DOHH2 (cell line): ENCODE measurements at regions not wholly inside any gene's neighbourhood (a gene's known extent, or its start where the extent isn't known, plus 50 kb on each side); places are given as distances from the start of the nearest gene placed in this dataset.

Experiments used
- H3F3A ChIP-seq: fragments of 200-600 bp; sonication (generic), shearing (Covaris generic); 2 replicates; pipeline ENCODE4 v1.6.0; 2016; ENCODE audit warnings: antibody characterized with exemption, mild to moderate bottlenecking; ENCODE audit not compliant: control insufficient read depth, insufficient read depth
- H3K27ac ChIP-seq: fragments of 200-600 bp; sonication (generic); 2 replicates; pipeline ENCODE4 v1.5.1; 2014; ENCODE audit warnings: low read depth, mild to moderate bottlenecking, low read length, moderate library complexity
- H3K27me3 ChIP-seq: fragments of 200-600 bp; sonication (generic); 2 replicates; pipeline ENCODE4 v1.6.1; 2014; ENCODE audit warnings: mild to moderate bottlenecking, low read length, mixed read lengths; ENCODE audit not compliant: control insufficient read depth
- H3K36me3 ChIP-seq: fragments of 200-600 bp; sonication (generic); 2 replicates; pipeline ENCODE4 v1.6.1; 2014; ENCODE audit warnings: mild to moderate bottlenecking, low read length, moderate library complexity, mixed read lengths; ENCODE audit not compliant: control insufficient read depth
- H3K4me1 ChIP-seq: fragments of 200-600 bp; sonication (generic); 2 replicates; pipeline ENCODE4 v1.6.1; 2014; ENCODE audit warnings: mild to moderate bottlenecking, low read length, mixed read lengths; ENCODE audit not compliant: control insufficient read depth
- H3K4me2 ChIP-seq: fragments of 200-600 bp; sonication (generic); 2 replicates; pipeline ENCODE4 v1.6.0; 2014; ENCODE audit warnings: mild to moderate bottlenecking, low read length, moderate library complexity
- H3K4me3 ChIP-seq: fragments of 200-600 bp; sonication (generic); 2 replicates; pipeline ENCODE4 v1.5.1; 2014; ENCODE audit warnings: mild to moderate bottlenecking, low read length, mixed read lengths
- H3K79me2 ChIP-seq: fragments of 200-600 bp; sonication (generic); 2 replicates; pipeline ENCODE4 v1.6.1; 2014; ENCODE audit warnings: mild to moderate bottlenecking, low read length, mixed read lengths; ENCODE audit not compliant: control insufficient read depth
- H3K9me2 ChIP-seq: fragments of 200-600 bp; sonication (generic); replicated peaks from 2 replicates; pipeline ENCODE4 v1.6.1; 2014; ENCODE audit warnings: mild to moderate bottlenecking, low read length, mixed read lengths; ENCODE audit not compliant: control insufficient read depth
- H3K9me3 ChIP-seq: fragments of 200-600 bp; sonication (generic); 2 replicates; pipeline ENCODE4 v1.6.1; 2014; ENCODE audit warnings: antibody characterized with exemption, low read length, mixed read lengths; ENCODE audit not compliant: control insufficient read depth, insufficient read depth
- H4K20me1 ChIP-seq: fragments of 200-600 bp; sonication (generic); 2 replicates; pipeline ENCODE4 v1.6.0; 2014; ENCODE audit warnings: low read depth, mild to moderate bottlenecking, antibody characterized with exemption, low read length, moderate library complexity; ENCODE audit not compliant: control insufficient read depth, insufficient read depth
- EZH2phosphoT487 ChIP-seq: fragments of 200-600 bp; sonication (generic); IDR thresholded peaks from 2 replicates; pipeline ENCODE4 v1.6.1; 2017; ENCODE audit warnings: borderline replicate concordance, mild to moderate bottlenecking, antibody characterized with exemption, low read length, moderate library complexity, mixed read lengths
- TF ChIP-seq, protein P1 (sequence below): fragments of 200-600 bp; sonication (generic); IDR thresholded peaks from one replicate; pipeline ENCODE4 v1.5.1; 2014; ENCODE audit warnings: antibody characterized with exemption, mild to moderate bottlenecking, low read depth, low read length; ENCODE audit not compliant: poor library complexity, severe bottlenecking

DNA sequence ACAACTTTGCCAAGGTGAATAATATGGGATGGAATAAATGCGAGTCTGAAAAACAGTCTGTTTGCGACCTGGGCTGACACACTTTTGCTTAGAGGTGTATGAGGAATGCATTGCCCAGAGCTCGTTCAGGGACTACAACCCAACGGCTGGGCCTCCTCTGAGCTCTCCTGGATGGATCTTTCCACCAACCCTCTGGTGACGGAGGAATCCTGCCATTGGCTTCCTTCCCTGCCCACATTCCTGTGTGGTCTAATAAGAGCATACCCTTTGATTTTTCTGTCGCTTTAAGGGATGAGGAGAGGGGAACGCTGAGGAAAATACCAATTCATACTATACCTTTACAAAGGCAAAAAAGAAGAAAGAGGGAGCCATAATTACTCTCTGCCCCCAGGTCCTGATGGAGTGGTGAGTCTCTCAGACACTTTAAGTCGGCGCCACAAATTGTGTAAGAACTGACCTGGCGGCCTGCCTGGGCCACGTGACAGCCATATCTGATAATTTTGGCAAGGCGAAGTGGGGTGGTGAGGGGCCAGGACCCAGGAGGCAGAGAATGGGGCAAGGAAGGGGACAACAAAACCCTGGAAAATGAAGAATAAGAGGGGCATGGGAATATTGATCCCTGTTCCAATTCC, 265.2 kb upstream of the MSX2 start:
- Histone ChIP-seq H3K4me2 (no peak overlapping the region), H3F3A (no peaks in the 10 kb centered on the region), H3K36me3 (no peaks in the 10 kb centered on the region)

GRCh38 chr5:174459832-174460448, 264.4 kb upstream of the MSX2 start:
- H3K79me2 ChIP-seq, result no peaks in the 10 kb centered on the region
- H4K20me1 ChIP-seq, result no peaks in the 10 kb centered on the region
- H3K4me3 ChIP-seq, result no peak overlapping the region
- H3K27ac ChIP-seq, result no peak overlapping the region
- no peaks in the 10 kb centered on the region for H3K36me3 ChIP-seq
- no peaks in the 10 kb centered on the region for H3F3A ChIP-seq
- no peak overlapping the region for H3K4me2 ChIP-seq
- no peaks in the 10 kb centered on the region for H3K9me2 ChIP-seq
- H3K27me3 ChIP-seq, result no peaks in the 10 kb centered on the region
- TF ChIP-seq, protein P1, sequence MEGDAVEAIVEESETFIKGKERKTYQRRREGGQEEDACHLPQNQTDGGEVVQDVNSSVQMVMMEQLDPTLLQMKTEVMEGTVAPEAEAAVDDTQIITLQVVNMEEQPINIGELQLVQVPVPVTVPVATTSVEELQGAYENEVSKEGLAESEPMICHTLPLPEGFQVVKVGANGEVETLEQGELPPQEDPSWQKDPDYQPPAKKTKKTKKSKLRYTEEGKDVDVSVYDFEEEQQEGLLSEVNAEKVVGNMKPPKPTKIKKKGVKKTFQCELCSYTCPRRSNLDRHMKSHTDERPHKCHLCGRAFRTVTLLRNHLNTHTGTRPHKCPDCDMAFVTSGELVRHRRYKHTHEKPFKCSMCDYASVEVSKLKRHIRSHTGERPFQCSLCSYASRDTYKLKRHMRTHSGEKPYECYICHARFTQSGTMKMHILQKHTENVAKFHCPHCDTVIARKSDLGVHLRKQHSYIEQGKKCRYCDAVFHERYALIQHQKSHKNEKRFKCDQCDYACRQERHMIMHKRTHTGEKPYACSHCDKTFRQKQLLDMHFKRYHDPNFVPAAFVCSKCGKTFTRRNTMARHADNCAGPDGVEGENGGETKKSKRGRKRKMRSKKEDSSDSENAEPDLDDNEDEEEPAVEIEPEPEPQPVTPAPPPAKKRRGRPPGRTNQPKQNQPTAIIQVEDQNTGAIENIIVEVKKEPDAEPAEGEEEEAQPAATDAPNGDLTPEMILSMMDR, result no peak
- no peak for TF ChIP-seq EZH2phosphoT487
- H3K4me1 ChIP-seq, result no peaks in the 10 kb centered on the region
- no peaks in the 10 kb centered on the region for H3K9me3 ChIP-seq

More for the DNA sequence above, 265.2 kb upstream of the MSX2 start:
- Histone ChIP-seq H4K20me1 (no peaks in the 10 kb centered on the region), H3K4me1 (no peaks in the 10 kb centered on the region), H3K27ac (no peak overlapping the region), H3K9me2 (no peaks in the 10 kb centered on the region), H3K9me3 (no peaks in the 10 kb centered on the region), H3K27me3 (no peaks in the 10 kb centered on the region), H3K79me2 (no peaks in the 10 kb centered on the region), H3K4me3 (no peak overlapping the region)
- TF ChIP-seq, protein P1, result no peak
- TF ChIP-seq EZH2phosphoT487, result no peak

DNA sequence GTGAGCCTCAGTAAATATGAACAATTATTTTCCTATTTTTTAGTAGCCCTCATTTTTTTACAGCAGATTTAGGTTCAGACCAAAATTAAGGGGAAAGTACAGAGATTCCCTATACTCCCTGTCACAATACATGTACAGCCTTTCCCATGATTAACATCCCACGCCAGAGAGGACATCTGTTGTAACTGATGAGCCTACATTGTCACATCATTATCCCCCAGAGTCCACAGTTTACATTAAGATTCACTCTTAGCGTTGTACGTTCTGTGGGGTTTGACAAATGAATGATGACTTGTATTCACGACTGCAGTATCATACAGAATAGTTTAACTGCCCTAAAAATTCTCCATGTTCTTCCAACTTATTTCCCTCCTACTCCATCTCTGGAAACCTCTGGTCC, 262.3 kb upstream of the MSX2 start:
- no peaks in the 10 kb centered on the region for H3K36me3 ChIP-seq
- no peaks in the 10 kb centered on the region for H3K9me3 ChIP-seq

More for the DNA sequence above, 262.3 kb upstream of the MSX2 start:
- Histone ChIP-seq H3K27ac (no peak overlapping the region), H3K4me1 (no peaks in the 10 kb centered on the region), H3F3A (no peaks in the 10 kb centered on the region), H3K4me3 (no peak overlapping the region), H3K79me2 (no peaks in the 10 kb centered on the region), H4K20me1 (no peaks in the 10 kb centered on the region), H3K27me3 (no peaks in the 10 kb centered on the region), H3K9me2 (no peaks in the 10 kb centered on the region), H3K4me2 (no peak overlapping the region)
- no peak for TF ChIP-seq EZH2phosphoT487
- TF ChIP-seq, protein P1, result no peak
